HCT116 (cell line): ENCODE measurements at regions not wholly inside any gene's neighbourhood (a gene's known extent, or its start where the extent isn't known, plus 50 kb on each side); places are given as distances from the start of the nearest gene placed in this dataset.

ENCODE experiments used
- ATAC-seq: fragments of 200-7000 bp; cut with Tn5 transposase; 2 replicates; pipeline ENCODE4 v1.9.1; 2020; ENCODE audit warnings: mild to moderate bottlenecking, moderate library complexity
- BruUV-seq: library from RNA; stranded (reverse); fragments of 400-500 nt; replicated peaks from 2 replicates; lab custom pipeline; 2021; lab: Mats Ljungman, UMichigan
- CTCF ChIA-PET: fragments of 300-600 bp; sonication (Branson Sonifier 250); formaldehyde crosslinking; loops from one replicate; lab custom pipeline; 2021; ENCODE audit warnings: antibody characterized with exemption; lab: Charles Lee
- POLR2A ChIA-PET: fragments of 300-600, 350-600 bp; sonication (Branson Sonifier 250); formaldehyde crosslinking; loops from one replicate; lab custom pipeline; 2021; ENCODE audit warnings: antibody characterized with exemption; lab: Charles Lee
- RAD21 ChIA-PET, 2 experiments: fragments of 300-600 bp; sonication (Branson Sonifier 250); formaldehyde crosslinking; loops; one replicate each; lab custom pipeline; 2023; ENCODE audit warnings: low total read pairs in 2 of 2; ENCODE audit not compliant: uncharacterized antibody in 2 of 2, unreplicated experiment in 2 of 2, low non-redundant PET in 1 of 2; lab: Charles Lee
- DNase-seq: peaks from one replicate; pipeline ENCODE4 v3.0.0-alpha.2; 2010; ENCODE audit warnings: low read depth, low spot score
- H2AFZ ChIP-seq: fragments of 200-600 bp; shearing (Covaris generic), sonication (generic); 2 replicates; pipeline ENCODE4 v1.6.1; 2017; ENCODE audit warnings: low read depth, mixed run types, mixed read lengths, antibody characterized with exemption, low read length; ENCODE audit not compliant: poor library complexity, severe bottlenecking
- H3K27ac ChIP-seq: 2 replicates; pipeline ENCODE4 v1.5.1; 2012; ENCODE audit warnings: low read depth, low read length
- H3K27me3 ChIP-seq: fragments of 200-600 bp; sonication (generic); 2 replicates; pipeline ENCODE4 v1.6.1; 2016; ENCODE audit warnings: mixed run types, low read length, mixed read lengths; ENCODE audit not compliant: insufficient read depth
- H3K36me3 ChIP-seq, 2 experiments: fragments of 200-500 bp in 1 of 2; fragments of 200-600 bp in 1 of 2; sonication (Bioruptor generic) in 1 of 2; sonication (generic) in 1 of 2; 2 replicates each; pipeline versions ENCODE4 v1.5.1 to v1.6.1; 2014 to 2016; ENCODE audit warnings: low read length in 2 of 2, inconsistent platforms in 1 of 2, mixed read lengths in 1 of 2, mixed run types in 1 of 2; ENCODE audit not compliant: insufficient read depth in 2 of 2, control insufficient read depth in 1 of 2
- H3K4me1 ChIP-seq, 2 experiments: fragments of 200-600 bp in 1 of 2; sonication (generic) in 1 of 2; 2 replicates each; pipeline versions ENCODE4 v1.5.1 to v1.6.1; 2012 to 2017; ENCODE audit warnings: low read length in 2 of 2, inconsistent platforms in 1 of 2, mild to moderate bottlenecking in 1 of 2, mixed read lengths in 1 of 2, mixed run types in 1 of 2, moderate library complexity in 1 of 2; ENCODE audit not compliant: insufficient read depth in 2 of 2, control insufficient read depth in 1 of 2
- H3K4me2 ChIP-seq: fragments of 200-600 bp; sonication (generic); 2 replicates; pipeline ENCODE4 v1.6.1; 2017; ENCODE audit warnings: mixed run types, low read length, mixed read lengths
- H3K4me3 ChIP-seq, 2 experiments: fragments of 200-600 bp in 1 of 2; sonication (generic) in 1 of 2; replicated peaks in 1 of 2; 2 replicates each; pipeline ENCODE4 v1.5.1; 2011 to 2016; ENCODE audit warnings: low read length in 2 of 2, control low read depth in 1 of 2, low read depth in 1 of 2, mild to moderate bottlenecking in 1 of 2, mixed read lengths in 1 of 2, mixed run types in 1 of 2
- H3K79me2 ChIP-seq: fragments of 200-600 bp; sonication (generic); 2 replicates; pipeline ENCODE4 v1.6.1; 2017; ENCODE audit warnings: mild to moderate bottlenecking, mixed run types, low read length, moderate library complexity, mixed read lengths; ENCODE audit not compliant: insufficient read depth
- H3K9ac ChIP-seq: fragments of 200-600 bp; sonication (generic); 2 replicates; pipeline ENCODE4 v1.6.1; 2016; ENCODE audit warnings: low read length, mixed read lengths
- H3K9me2 ChIP-seq: fragments of 200-600 bp; sonication (generic), shearing (Covaris generic); 2 replicates; pipeline ENCODE4 v1.6.1; 2017; ENCODE audit warnings: mixed run types, mild to moderate bottlenecking, moderate library complexity; ENCODE audit not compliant: insufficient read depth
- H3K9me3 ChIP-seq, 2 experiments: fragments of 200-500 bp in 1 of 2; fragments of 200-600 bp in 1 of 2; sonication (Bioruptor generic) in 1 of 2; sonication (generic) in 1 of 2; 2 replicates each; pipeline ENCODE4 v1.6.1; 2014 to 2017; ENCODE audit warnings: low read length in 2 of 2, mixed read lengths in 2 of 2, inconsistent platforms in 1 of 2, low read depth in 1 of 2, mild to moderate bottlenecking in 1 of 2, mixed run types in 1 of 2, moderate library complexity in 1 of 2; ENCODE audit not compliant: control insufficient read depth in 1 of 2, insufficient read depth in 1 of 2
- H4K20me1 ChIP-seq: fragments of 200-600 bp; sonication (generic), shearing (Covaris generic); 2 replicates; pipeline ENCODE4 v1.6.1; 2017; ENCODE audit warnings: mixed run types, mild to moderate bottlenecking, moderate library complexity; ENCODE audit not compliant: insufficient read depth
- CBX3 ChIP-seq: IDR thresholded peaks from 2 replicates; pipeline ENCODE4 v1.6.1; 2012; ENCODE audit warnings: low read depth
- CEBPB ChIP-seq: IDR thresholded peaks from 2 replicates; pipeline ENCODE4 v1.6.1; 2012; ENCODE audit warnings: low read depth
- CTCF ChIP-seq, 3 experiments: fragments of 200-600 bp in 1 of 3; sonication (generic) in 1 of 3; IDR thresholded peaks in 2 of 3; conservative IDR thresholded peaks in 1 of 3; 2 replicates each; pipeline ENCODE4 v1.5.1; 2012 to 2017; ENCODE audit warnings: low read depth in 2 of 3, low read length in 2 of 3, antibody characterized with exemption in 1 of 3, borderline replicate concordance in 1 of 3, control low read depth in 1 of 3, mild to moderate bottlenecking in 1 of 3, mixed read lengths in 1 of 3, mixed run types in 1 of 3, moderate library complexity in 1 of 3; ENCODE audit not compliant: insufficient read depth in 1 of 3
- ELF1 ChIP-seq: IDR thresholded peaks from 2 replicates; pipeline ENCODE4 v1.6.1; 2012; ENCODE audit warnings: low read depth, borderline replicate concordance
- EZH2 ChIP-seq: fragments of 200-600 bp; sonication (generic); IDR thresholded peaks from 2 replicates; pipeline ENCODE4 v1.6.1; 2017; ENCODE audit warnings: antibody characterized with exemption, mixed run types
- FOSL1 ChIP-seq: IDR thresholded peaks from 2 replicates; pipeline ENCODE4 v1.6.1; 2012; ENCODE audit warnings: low read depth
- POLR2AphosphoS5 ChIP-seq: IDR thresholded peaks from 2 replicates; pipeline ENCODE4 v1.6.1; 2011; ENCODE audit warnings: mild to moderate bottlenecking, low read depth, low read length, moderate library complexity
- RAD21 ChIP-seq: IDR thresholded peaks from 2 replicates; pipeline ENCODE4 v1.6.1; 2012; ENCODE audit warnings: low read depth, mild to moderate bottlenecking
- REST ChIP-seq: IDR thresholded peaks from 2 replicates; pipeline ENCODE4 v1.6.1; 2012; ENCODE audit warnings: low read depth
- SIN3A ChIP-seq: IDR thresholded peaks from 2 replicates; pipeline ENCODE4 v1.6.1; 2012; ENCODE audit warnings: low read depth
- SP1 ChIP-seq: IDR thresholded peaks from 2 replicates; pipeline ENCODE4 v1.6.1; 2012; ENCODE audit warnings: low read depth
- TCF7L2 ChIP-seq: IDR thresholded peaks from 2 replicates; pipeline ENCODE4 v1.7.0; 2011; ENCODE audit warnings: borderline replicate concordance, inconsistent platforms; ENCODE audit not compliant: insufficient read depth, insufficient read length; ENCODE audit errors: extremely low read depth
- ZBTB33 ChIP-seq: IDR thresholded peaks from 2 replicates; pipeline ENCODE4 v1.6.1; 2011; ENCODE audit warnings: mild to moderate bottlenecking, low read length, moderate library complexity; ENCODE audit not compliant: insufficient replicate concordance; ENCODE audit errors: extremely low read depth
- ZNF274 ChIP-seq: fragments of 200-500 bp; sonication (Bioruptor generic); IDR thresholded peaks from 2 replicates; pipeline ENCODE4 v1.6.1; 2014; ENCODE audit warnings: mild to moderate bottlenecking, low read depth, low read length, inconsistent platforms
- intact Hi-C: fragments of 100-400 bp; cut with micrococcal nuclease; formaldehyde crosslinking; loops from 2 replicates; pipeline ENCODE4 v1.10.0; 2022

GRCh38 chr21:27571706-27572105 is 604.8 kb upstream of the ADAMTS5 start:
- no peaks in the 10 kb centered on the region for H3K9me2 ChIP-seq
- BruUV-seq = no TSS peak
- no peaks in the 10 kb centered on the region for H3K36me3 ChIP-seq
- no peak overlapping the region for H3K27ac ChIP-seq
- no peaks in the 10 kb centered on the region for H3K4me1 ChIP-seq
- H3K4me3 ChIP-seq = no peak overlapping the region
- TF ChIP-seq EZH2 = no peak
- TF ChIP-seq POLR2AphosphoS5 = no peak
- no peak for TF ChIP-seq REST
- TF ChIP-seq SP1 = no peak
- TF ChIP-seq RAD21 = no peak
- TF ChIP-seq SIN3A = no peak
- no peak for TF ChIP-seq CBX3
- TF ChIP-seq FOSL1 = no peak
- TF ChIP-seq ZBTB33 = no peak
- TF ChIP-seq ZNF274 = no peak
- no peak for TF ChIP-seq TCF7L2
- no peak for TF ChIP-seq ELF1
- no peak for TF ChIP-seq CTCF (IDR thresholded peaks at IDR 0.05 in 2 of 3, conservative IDR thresholded peaks at IDR 0.05 in 1 of 3; ENCODE audit: borderline replicate concordance in 1 of 3, insufficient read depth in 1 of 3, low read depth in 2 of 3, low read length in 2 of 3)
- no peak for TF ChIP-seq CEBPB
- TF ChIP-seq, all 23 proteins: peak for 0
- Histone ChIP-seq H3K79me2 (no peaks in the 10 kb centered on the region), H4K20me1 (no peaks in the 10 kb centered on the region), H3K4me2 (no peak overlapping the region), H3K9me3 (peaks cover 19 to 26% of the 10 kb centered on the region in 2 experiments; a peak in 3 of 4 replicates), H3K9ac (no peak overlapping the region), H2AFZ (no peak overlapping the region), H3K27me3 (no peaks in the 10 kb centered on the region)
- ATAC-seq = no peak
- no peak for DNase-seq
- intact Hi-C loops = no loop called here
- ChIA-PET POLR2A (no interaction called here), RAD21 (no interaction called here), CTCF (no interaction called here)
